GM19043 (cell line): ENCODE measurements at regions not wholly inside any gene's neighbourhood (a gene's known extent, or its start where the extent isn't known, plus 50 kb on each side); places are given as distances from the start of the nearest gene placed in this dataset.

ENCODE experiments used
- ATAC-seq: cut with Tn5 transposase; IDR thresholded peaks from one replicate; pipeline ENCODE4 v1.9.1; 2021; ENCODE audit warnings: low read depth; ENCODE audit not compliant: unreplicated experiment

- ATAC-seq, result no peak
These were observed 59.8 kb upstream of the FHIT start for GRCh38 chr3:61311044-61311443.

- no peak for ATAC-seq
These were observed 64.6 kb upstream of the FHIT start for GRCh38 chr3:61315871-61316270.

- no peak for ATAC-seq
These were observed 71.8 kb upstream of the FHIT start for GRCh38 chr3:61323094-61323493.

- ATAC-seq, result no peak
These were observed 80.8 kb upstream of the FHIT start for GRCh38 chr3:61331929-61332552.

GRCh38 chr3:61333192-61333961 is 82.1 kb upstream of the FHIT start:
- ATAC-seq, result no peak

GRCh38 chr3:61334783-61335182 is 83.5 kb upstream of the FHIT start:
- no peak for ATAC-seq

GRCh38 chr3:61340931-61341461 is 89.7 kb upstream of the FHIT start:
- no peak for ATAC-seq

GRCh38 chr3:61343543-61343942 is 92.3 kb upstream of the FHIT start:
- no peak for ATAC-seq

- no peak for ATAC-seq
These were observed 93.8 kb upstream of the FHIT start for GRCh38 chr3:61345020-61345419.

- ATAC-seq, result no peak
These were observed 96.7 kb upstream of the FHIT start for GRCh38 chr3:61347981-61348380.

- ATAC-seq, result no peak
These were observed 98.5 kb upstream of the FHIT start for GRCh38 chr3:61349717-61350116.

- ATAC-seq, result no peak
These were observed 99.6 kb upstream of the FHIT start for GRCh38 chr3:61350782-61351309.

GRCh38 chr3:61352306-61352705 is 101.1 kb upstream of the FHIT start:
- no peak for ATAC-seq

- ATAC-seq, result no peak
These were observed 102.1 kb upstream of the FHIT start for GRCh38 chr3:61353382-61353781.

GRCh38 chr3:61354604-61355003 is 103.4 kb upstream of the FHIT start:
- ATAC-seq, result no peak

GRCh38 chr3:61356685-61357084 is 105.4 kb upstream of the FHIT start:
- ATAC-seq, result no peak

GRCh38 chr3:61357902-61358301 is 106.7 kb upstream of the FHIT start:
- ATAC-seq, result no peak

- ATAC-seq, result peak; percentile 99
These were observed 107.1 kb upstream of the FHIT start for GRCh38 chr3:61358364-61358763.

- no peak for ATAC-seq
These were observed 109.2 kb upstream of the FHIT start for GRCh38 chr3:61360297-61360965.

GRCh38 chr3:61369678-61370077 is 118.4 kb upstream of the FHIT start:
- ATAC-seq, result no peak

- peak; percentile 57 for ATAC-seq
These were observed 119.9 kb upstream of the FHIT start for GRCh38 chr3:61371123-61371522.
